Fibroblast of lung (primary cell): ENCODE measurements at regions not wholly inside any gene's neighbourhood (a gene's known extent, or its start where the extent isn't known, plus 50 kb on each side); places are given as distances from the start of the nearest gene placed in this dataset.

Source experiments
- DNase-seq, 2 donors: peaks; one replicate each; pipeline versions ENCODE4 v3.0.0 to v3.0.0-alpha.2; 2010; ENCODE audit warnings: low read depth in 2 of 2
- H2AFZ ChIP-seq: 2 replicates; pipeline ENCODE4 v1.5.1; 2012; ENCODE audit warnings: low read length, control low read depth, inconsistent platforms
- H3K27ac ChIP-seq: 2 replicates; pipeline ENCODE4 v1.5.1; 2011; ENCODE audit warnings: low read length, control low read depth; ENCODE audit not compliant: insufficient read depth
- H3K27me3 ChIP-seq: 2 replicates; pipeline ENCODE4 v1.5.1; 2011; ENCODE audit warnings: mild to moderate bottlenecking, low read length; ENCODE audit not compliant: control insufficient read depth, insufficient read depth
- H3K36me3 ChIP-seq: 2 replicates; pipeline ENCODE4 v1.5.1; 2011; ENCODE audit warnings: low read length; ENCODE audit not compliant: control insufficient read depth, insufficient read depth
- H3K4me1 ChIP-seq: 2 replicates; pipeline ENCODE4 v1.5.1; 2011; ENCODE audit warnings: low read length; ENCODE audit not compliant: control insufficient read depth, insufficient read depth; ENCODE audit errors: extremely low read depth
- H3K4me2 ChIP-seq: 2 replicates; pipeline ENCODE4 v1.5.1; 2011; ENCODE audit warnings: low read length, control low read depth; ENCODE audit not compliant: insufficient read depth; ENCODE audit errors: extremely low read depth
- H3K4me3 ChIP-seq, 4 experiments: fragments of 200-600 bp in 1 of 4; sonication (generic) in 1 of 4; replicated peaks in 1 of 4; 2 replicates each; pipeline ENCODE4 v1.5.1; 2011 to 2016; ENCODE audit warnings: low read length in 4 of 4, low read depth in 3 of 4, mild to moderate bottlenecking in 3 of 4, control low read depth in 2 of 4, inconsistent platforms in 1 of 4, mixed read lengths in 1 of 4; ENCODE audit not compliant: insufficient read depth in 1 of 4; ENCODE audit errors: control extremely low read depth in 1 of 4
- H3K79me2 ChIP-seq: 2 replicates; pipeline ENCODE4 v1.5.1; 2012; ENCODE audit warnings: mild to moderate bottlenecking, low read length, inconsistent platforms; ENCODE audit not compliant: control insufficient read depth, insufficient read depth
- H3K9ac ChIP-seq: 2 replicates; pipeline ENCODE4 v1.5.1; 2011; ENCODE audit warnings: mild to moderate bottlenecking, low read length, control low read depth; ENCODE audit not compliant: insufficient read depth
- H3K9me3 ChIP-seq: 2 replicates; pipeline ENCODE4 v1.5.1; 2012; ENCODE audit warnings: low read depth, low read length; ENCODE audit not compliant: control insufficient read depth, insufficient read depth
- H4K20me1 ChIP-seq: 2 replicates; pipeline ENCODE4 v1.5.1; 2011; ENCODE audit warnings: low read length; ENCODE audit not compliant: control insufficient read depth, insufficient read depth; ENCODE audit errors: extremely low read depth
- CTCF ChIP-seq, 2 donors: IDR thresholded peaks in 1 of 2; conservative IDR thresholded peaks in 1 of 2; 1 replicate in 1 of 2; 2 replicates in 1 of 2; pipeline ENCODE4 v1.5.1; 2011 to 2012; ENCODE audit warnings: low read length in 2 of 2, control low read depth in 1 of 2, inconsistent platforms in 1 of 2, low read depth in 1 of 2, mild to moderate bottlenecking in 1 of 2
- EZH2 ChIP-seq: IDR thresholded peaks from 2 replicates; pipeline ENCODE4 v1.5.1; 2012; ENCODE audit warnings: low read length, control low read depth, mild to moderate bottlenecking; ENCODE audit errors: missing control alignments

- no peak overlapping the region for H3K9ac ChIP-seq
- no peak overlapping the region for H3K4me2 ChIP-seq
- no peaks in the 10 kb centered on the region for H3K9me3 ChIP-seq
- H3K4me3 ChIP-seq = no peak overlapping the region
- no peaks in the 10 kb centered on the region for H4K20me1 ChIP-seq
- no peak overlapping the region for H3K27ac ChIP-seq
- H3K36me3 ChIP-seq = no peaks in the 10 kb centered on the region
- H3K79me2 ChIP-seq = no peaks in the 10 kb centered on the region
- peaks cover 8% of the 10 kb centered on the region for H3K4me1 ChIP-seq
- H2AFZ ChIP-seq = no peak overlapping the region
- DNase-seq = peak in 1 of 2 donors; percentile 57
- no peaks in the 10 kb centered on the region for H3K27me3 ChIP-seq
- no peak for TF ChIP-seq CTCF (conservative IDR thresholded peaks at IDR 0.05 in 1 of 2, IDR thresholded peaks at IDR 0.05 in 1 of 2; ENCODE audit: low read depth in 1 of 2, low read length in 2 of 2)
- TF ChIP-seq EZH2 = no peak
Measured at GRCh38 chr11:37500425-37500824, 902.4 kb upstream of the RAG2 start.

GRCh38 chr11:37497326-37497725 is 899.3 kb upstream of the RAG2 start:
- H3K4me3 ChIP-seq = no peak overlapping the region
- TF ChIP-seq EZH2 (no peak), CTCF (conservative IDR thresholded peaks at IDR 0.05 in 1 of 2, IDR thresholded peaks at IDR 0.05 in 1 of 2; ENCODE audit: low read depth in 1 of 2, low read length in 2 of 2) (no peak)
- H4K20me1 ChIP-seq = no peaks in the 10 kb centered on the region
- H2AFZ ChIP-seq = no peak overlapping the region
- H3K4me2 ChIP-seq = no peak overlapping the region
- H3K27me3 ChIP-seq = no peaks in the 10 kb centered on the region
- no peaks in the 10 kb centered on the region for H3K79me2 ChIP-seq
- peaks cover 2% of the 10 kb centered on the region for H3K4me1 ChIP-seq
- H3K9me3 ChIP-seq = no peaks in the 10 kb centered on the region
- DNase-seq = no peak
- H3K36me3 ChIP-seq = no peaks in the 10 kb centered on the region
- no peak overlapping the region for H3K9ac ChIP-seq
- H3K27ac ChIP-seq = no peak overlapping the region

- Histone ChIP-seq H3K36me3 (no peaks in the 10 kb centered on the region), H3K4me1 (no peaks in the 10 kb centered on the region), H3K79me2 (no peaks in the 10 kb centered on the region), H3K4me2 (no peak overlapping the region), H3K4me3 (no peak overlapping the region), H3K9ac (no peak overlapping the region), H3K27me3 (no peaks in the 10 kb centered on the region), H2AFZ (no peak overlapping the region), H4K20me1 (no peaks in the 10 kb centered on the region), H3K27ac (no peak overlapping the region), H3K9me3 (no peaks in the 10 kb centered on the region)
- peak in 1 of 2 donors; percentile 17 for DNase-seq
- TF ChIP-seq CTCF (conservative IDR thresholded peaks at IDR 0.05 in 1 of 2, IDR thresholded peaks at IDR 0.05 in 1 of 2; ENCODE audit: low read depth in 1 of 2, low read length in 2 of 2) = no peak
- TF ChIP-seq EZH2 = no peak
Measured at GRCh38 chr11:37496201-37496600, 898.2 kb upstream of the RAG2 start.
